HEK293T (cell line): ENCODE measurements at regions not wholly inside any gene's neighbourhood (a gene's known extent, or its start where the extent isn't known, plus 50 kb on each side); places are given as distances from the start of the nearest gene placed in this dataset.

Experiments used
- ARNT ChIP-seq: fragments of 450-650 bp; IDR thresholded peaks from 2 replicates; pipeline ENCODE4 v1.6.1; 2017; ENCODE audit warnings: mild to moderate bottlenecking
- BHLHE40 ChIP-seq: fragments of 450-650 bp; IDR thresholded peaks from 2 replicates; pipeline ENCODE4 v1.6.1; 2016; ENCODE audit warnings: mild to moderate bottlenecking, moderate library complexity, borderline replicate concordance
- CTBP1 ChIP-seq: fragments of 450-650 bp; IDR thresholded peaks from 2 replicates; pipeline ENCODE4 v1.6.1; 2016; ENCODE audit warnings: borderline replicate concordance
- ELF4 ChIP-seq: fragments of 450-650 bp; IDR thresholded peaks from 2 replicates; pipeline ENCODE4 v1.6.1; 2017; ENCODE audit warnings: antibody characterized with exemption
- FOXA1 ChIP-seq: fragments of 450-650 bp; IDR thresholded peaks from 2 replicates; pipeline ENCODE4 v1.6.1; 2016; ENCODE audit warnings: mild to moderate bottlenecking
- FOXK2 ChIP-seq: fragments of 450-650 bp; IDR thresholded peaks from 2 replicates; pipeline ENCODE4 v1.6.1; 2016; ENCODE audit warnings: mild to moderate bottlenecking
- FOXM1 ChIP-seq: fragments of 450-650 bp; IDR thresholded peaks from 2 replicates; pipeline ENCODE4 v1.6.1; 2017; ENCODE audit warnings: mild to moderate bottlenecking, borderline replicate concordance
- HDGF ChIP-seq: fragments of 450-650 bp; IDR thresholded peaks from 2 replicates; pipeline ENCODE4 v1.6.1; 2017; ENCODE audit warnings: antibody characterized with exemption, borderline replicate concordance
- NFRKB ChIP-seq: fragments of 450-650 bp; IDR thresholded peaks from 2 replicates; pipeline ENCODE4 v1.6.1; 2016; ENCODE audit warnings: mild to moderate bottlenecking, moderate library complexity
- SP1 ChIP-seq: fragments of 450-650 bp; IDR thresholded peaks from 2 replicates; pipeline ENCODE4 v1.6.1; 2017
- SUZ12 ChIP-seq: fragments of 450-650 bp; IDR thresholded peaks from 2 replicates; pipeline ENCODE4 v1.6.1; 2016; ENCODE audit warnings: mild to moderate bottlenecking
- TARDBP ChIP-seq: fragments of 450-650 bp; IDR thresholded peaks from 2 replicates; pipeline ENCODE4 v1.6.1; 2016
- ZNF384 ChIP-seq: fragments of 450-650 bp; IDR thresholded peaks from 2 replicates; pipeline ENCODE4 v1.6.1; 2016

DNA sequence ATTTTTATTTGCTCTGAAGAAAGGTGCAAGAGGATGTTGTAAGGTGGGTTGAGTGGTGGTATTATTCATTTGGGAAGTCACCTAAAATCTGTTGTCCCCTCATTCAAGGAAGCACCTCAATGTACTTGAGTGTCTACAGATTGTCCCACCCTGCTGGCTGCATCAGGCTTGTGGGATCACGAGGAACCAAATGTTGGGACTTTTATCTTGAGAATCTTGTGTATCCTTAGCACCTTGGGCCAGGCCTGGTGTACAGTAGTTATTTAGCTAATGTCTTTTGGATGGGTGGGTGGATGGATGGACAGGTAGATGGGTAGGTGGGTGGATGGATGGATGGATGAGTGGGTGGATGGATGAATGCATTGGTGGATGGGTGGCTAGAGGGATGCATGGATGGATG lies 519.3 kb downstream of the BCL11B start:
- TF ChIP-seq FOXM1 (no peak), ARNT (no peak), SP1 (no peak), FOXA1 (no peak), SUZ12 (no peak), HDGF (no peak), FOXK2 (no peak), BHLHE40 (no peak), TARDBP (no peak), ZNF384 (no peak), ELF4 (no peak), CTBP1 (no peak), NFRKB (no peak)
